ENCODE measurements at regions not wholly inside any gene's neighbourhood (a gene's known extent, or its start where the extent isn't known, plus 50 kb on each side); places are given as distances from the start of the nearest gene placed in this dataset.

DNA sequence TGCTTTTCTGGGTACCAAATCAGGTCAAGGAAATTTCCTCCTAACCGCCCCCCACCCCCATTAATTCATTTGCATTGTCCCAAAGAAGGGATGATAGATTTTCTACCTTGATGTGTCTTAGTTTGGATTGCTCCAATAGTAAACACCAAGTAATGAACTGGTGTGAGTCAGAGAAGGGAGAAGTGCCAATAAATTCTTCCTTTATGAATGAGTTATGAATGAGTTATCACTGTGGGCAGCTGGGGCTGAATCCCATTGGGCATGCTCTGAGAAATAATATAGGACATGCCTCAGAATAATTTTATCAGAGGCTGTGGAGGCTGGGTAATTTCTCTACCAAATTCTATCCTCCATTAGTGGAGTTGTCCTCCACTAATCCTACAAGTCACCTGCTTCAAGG, 277.9 kb upstream of the FLRT2 start:
- DNase-seq (ENCODE audit: low read depth), result peak; percentile 89
- TF ChIP-seq, protein P1, sequence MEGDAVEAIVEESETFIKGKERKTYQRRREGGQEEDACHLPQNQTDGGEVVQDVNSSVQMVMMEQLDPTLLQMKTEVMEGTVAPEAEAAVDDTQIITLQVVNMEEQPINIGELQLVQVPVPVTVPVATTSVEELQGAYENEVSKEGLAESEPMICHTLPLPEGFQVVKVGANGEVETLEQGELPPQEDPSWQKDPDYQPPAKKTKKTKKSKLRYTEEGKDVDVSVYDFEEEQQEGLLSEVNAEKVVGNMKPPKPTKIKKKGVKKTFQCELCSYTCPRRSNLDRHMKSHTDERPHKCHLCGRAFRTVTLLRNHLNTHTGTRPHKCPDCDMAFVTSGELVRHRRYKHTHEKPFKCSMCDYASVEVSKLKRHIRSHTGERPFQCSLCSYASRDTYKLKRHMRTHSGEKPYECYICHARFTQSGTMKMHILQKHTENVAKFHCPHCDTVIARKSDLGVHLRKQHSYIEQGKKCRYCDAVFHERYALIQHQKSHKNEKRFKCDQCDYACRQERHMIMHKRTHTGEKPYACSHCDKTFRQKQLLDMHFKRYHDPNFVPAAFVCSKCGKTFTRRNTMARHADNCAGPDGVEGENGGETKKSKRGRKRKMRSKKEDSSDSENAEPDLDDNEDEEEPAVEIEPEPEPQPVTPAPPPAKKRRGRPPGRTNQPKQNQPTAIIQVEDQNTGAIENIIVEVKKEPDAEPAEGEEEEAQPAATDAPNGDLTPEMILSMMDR (IDR thresholded peaks at IDR 0.05; ENCODE audit: insufficient read depth, low read depth, low read length, missing control alignments), result no peak
- no peak overlapping the region for H3K4me3 ChIP-seq (ENCODE audit: low read length)

DNA sequence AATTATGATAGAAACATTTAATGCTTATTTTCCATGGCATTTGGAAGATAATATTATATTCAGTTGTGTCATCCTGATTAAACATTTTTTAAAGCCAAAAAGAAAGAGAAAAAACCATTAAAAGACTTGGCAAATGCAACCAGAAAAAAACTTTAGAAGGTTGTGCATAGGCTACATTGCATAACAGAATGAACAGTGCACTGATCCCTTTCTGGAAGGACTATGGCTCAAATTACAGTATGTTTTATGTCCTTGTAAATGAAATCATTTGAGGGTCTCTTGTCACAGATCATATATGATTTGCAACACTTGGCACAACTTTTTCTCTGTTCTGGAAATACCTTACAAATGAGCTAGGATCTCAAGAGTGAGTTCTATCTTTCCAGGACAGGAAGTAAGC, 275.2 kb upstream of the FLRT2 start:
- H3K4me3 ChIP-seq (ENCODE audit: low read length), result no peak overlapping the region
- DNase-seq (ENCODE audit: low read depth), result no peak
- TF ChIP-seq, protein P1 (IDR thresholded peaks at IDR 0.05; ENCODE audit: insufficient read depth, low read depth, low read length, missing control alignments), result no peak

DNA sequence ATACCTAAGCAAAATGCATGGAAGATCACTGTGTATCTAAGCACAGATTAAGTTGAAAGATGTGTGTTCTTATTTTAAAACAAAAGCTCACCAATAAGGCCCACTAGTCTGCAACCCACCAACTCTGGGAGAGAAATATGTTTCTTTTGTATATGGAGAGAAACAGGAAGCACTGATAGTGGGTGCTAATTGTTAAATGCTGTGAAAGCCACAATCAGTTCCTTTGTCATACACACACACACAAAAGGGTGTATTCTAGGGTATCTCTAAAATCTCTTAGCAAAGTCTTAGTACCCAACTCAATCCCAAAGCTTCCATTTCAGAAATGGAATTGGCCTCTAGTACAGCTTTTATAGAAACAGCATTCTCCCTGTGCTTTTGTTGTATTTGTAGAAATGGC, 272.7 kb upstream of the FLRT2 start:
- H3K4me3 ChIP-seq (ENCODE audit: low read length), result no peak overlapping the region
- no peak for DNase-seq (ENCODE audit: low read depth)
- TF ChIP-seq, protein P1 (IDR thresholded peaks at IDR 0.05; ENCODE audit: insufficient read depth, low read depth, low read length, missing control alignments), result no peak

DNA sequence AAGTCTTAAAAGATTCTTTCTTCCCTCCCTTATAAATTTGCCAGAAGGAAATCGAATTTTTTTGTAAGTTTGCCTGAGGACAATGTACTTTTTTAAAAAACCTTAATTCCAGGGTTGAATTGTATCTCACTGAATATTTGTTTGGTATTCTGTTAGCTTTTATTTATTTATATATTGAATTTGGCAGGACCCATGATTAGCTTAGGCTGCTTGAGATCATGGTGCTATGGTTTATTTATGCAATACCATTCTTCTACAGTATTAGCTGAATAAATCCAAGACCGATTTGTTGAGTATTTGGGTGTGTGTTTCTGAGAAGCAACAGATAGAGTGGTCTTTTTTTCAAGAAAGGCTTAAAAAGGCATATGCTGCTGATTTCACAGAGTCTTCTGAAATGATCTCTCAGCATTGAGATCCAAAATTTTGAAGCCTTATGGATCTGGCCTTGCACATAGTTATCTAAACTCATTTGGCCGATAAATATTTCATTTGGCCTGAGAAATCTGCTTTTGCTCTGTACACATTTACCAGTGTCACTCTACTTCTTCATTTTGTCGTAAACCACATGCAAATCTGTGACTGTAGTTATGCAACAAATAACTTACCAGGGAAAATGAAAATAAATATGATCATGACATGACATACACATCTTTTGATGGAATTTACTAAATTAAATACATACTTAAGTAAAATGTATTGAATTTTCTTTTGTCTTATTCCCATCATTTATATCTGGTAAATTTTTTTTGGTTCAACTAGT, 265.8 kb upstream of the FLRT2 start:
- no peak overlapping the region for H3K4me3 ChIP-seq (ENCODE audit: low read length)
- TF ChIP-seq, protein P1 (IDR thresholded peaks at IDR 0.05; ENCODE audit: insufficient read depth, low read depth, low read length, missing control alignments), result no peak
- DNase-seq (ENCODE audit: low read depth), result no peak

DNA sequence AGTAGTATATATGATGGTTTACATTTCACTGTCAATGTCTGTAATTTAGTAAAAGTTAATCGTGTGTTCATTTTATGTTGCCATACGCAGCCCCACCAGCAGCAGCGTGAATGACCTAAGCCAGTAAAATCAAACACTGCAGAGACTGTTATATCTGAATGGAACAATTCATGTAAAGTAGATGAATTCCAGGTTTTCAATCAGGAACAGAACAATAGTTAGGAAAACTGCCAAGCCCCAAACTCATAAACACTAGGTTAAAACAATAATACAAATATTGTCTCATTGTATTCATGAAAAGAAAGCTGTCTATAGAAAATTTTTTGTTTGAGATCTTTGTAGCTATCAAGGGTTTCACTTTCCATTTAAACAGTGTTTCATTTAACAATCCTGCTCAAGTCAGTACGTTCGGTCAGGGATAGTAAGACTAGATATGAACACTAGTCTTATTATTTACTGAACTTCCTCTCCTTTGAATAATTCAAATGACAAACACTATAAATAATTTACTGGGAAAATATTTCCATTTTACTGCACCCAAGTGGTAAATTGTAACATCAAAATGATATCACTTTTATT, 256.8 kb upstream of the FLRT2 start:
- no peak overlapping the region for H3K4me3 ChIP-seq (ENCODE audit: low read length)
- TF ChIP-seq, protein P1 (IDR thresholded peaks at IDR 0.05; ENCODE audit: insufficient read depth, low read depth, low read length, missing control alignments), result no peak

DNA sequence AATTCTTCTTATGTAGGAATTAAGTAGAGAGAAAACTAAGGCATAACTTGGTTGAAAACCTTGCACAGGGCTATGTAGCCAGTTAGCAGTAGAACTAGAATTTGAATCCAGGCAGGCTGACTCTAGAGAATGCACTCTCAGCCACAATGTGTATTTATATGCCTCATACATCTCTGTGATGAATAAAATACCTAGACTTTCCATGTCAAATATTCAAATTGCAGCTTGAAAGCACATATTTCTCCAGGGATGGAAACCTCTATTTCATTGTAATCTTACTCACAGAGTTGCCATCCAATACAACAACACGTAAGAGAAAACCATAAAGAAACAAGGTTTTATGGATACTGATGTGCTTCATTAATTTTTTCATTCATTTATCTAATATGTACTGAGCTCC, 256.0 kb upstream of the FLRT2 start:
- TF ChIP-seq, protein P1 (IDR thresholded peaks at IDR 0.05; ENCODE audit: insufficient read depth, low read depth, low read length, missing control alignments), result no peak
- no peak for DNase-seq (ENCODE audit: low read depth)

More for the DNA sequence above, 256.8 kb upstream of the FLRT2 start:
- DNase-seq (ENCODE audit: low read depth), result no peak

More for the DNA sequence above, 256.0 kb upstream of the FLRT2 start:
- H3K4me3 ChIP-seq (ENCODE audit: low read length), result no peak overlapping the region
